Common myeloid progenitor, CD34-positive (primary cell): ENCODE measurements at regions not wholly inside any gene's neighbourhood (a gene's known extent, or its start where the extent isn't known, plus 50 kb on each side); places are given as distances from the start of the nearest gene placed in this dataset.

ENCODE experiments used
- CTCF ChIA-PET: fragments of 350-600 bp; sonication (Branson Sonifier 250); formaldehyde crosslinking; loops from one replicate; lab custom pipeline; 2021; ENCODE audit warnings: antibody characterized with exemption; lab: Charles Lee
- POLR2A ChIA-PET: fragments of 350-600 bp; sonication (Branson Sonifier 250); formaldehyde crosslinking; loops from one replicate; lab custom pipeline; 2021; ENCODE audit warnings: antibody characterized with exemption; lab: Charles Lee
- DNase-seq, 3 donors: peaks; one replicate each; pipeline versions ENCODE4 v3.0.0 to v3.0.0-alpha.2; 2013
- H3K27ac ChIP-seq, 2 experiments: 1 replicate in 1 of 2; 2 replicates in 1 of 2; pipeline ENCODE4 v1.7.0; 2013; ENCODE audit warnings: inconsistent platforms in 2 of 2, low read length in 2 of 2, mild to moderate bottlenecking in 2 of 2, low read depth in 1 of 2, moderate library complexity in 1 of 2; ENCODE audit not compliant: severe bottlenecking in 2 of 2, insufficient read depth in 1 of 2, poor library complexity in 1 of 2
- H3K27me3 ChIP-seq, 5 experiments: replicated peaks in 2 of 5; 1 replicate in 3 of 5; 2 replicates in 2 of 5; pipeline versions ENCODE4 v1.6.1 to v1.7.0; 2013; ENCODE audit warnings: low read length in 4 of 5, mild to moderate bottlenecking in 2 of 5, moderate library complexity in 2 of 5, inconsistent platforms in 1 of 5; ENCODE audit not compliant: insufficient read depth in 5 of 5, control insufficient read depth in 4 of 5
- H3K36me3 ChIP-seq, 4 experiments: 1 replicate in 2 of 4; 2 replicates in 2 of 4; pipeline versions ENCODE4 v1.6.1 to v1.7.0; 2013; ENCODE audit warnings: low read length in 3 of 4, control low read depth in 1 of 4, mild to moderate bottlenecking in 1 of 4; ENCODE audit not compliant: control insufficient read depth in 4 of 4, insufficient read depth in 4 of 4
- H3K4me1 ChIP-seq, 4 experiments: 1 replicate in 3 of 4; 2 replicates in 1 of 4; pipeline versions ENCODE4 v1.6.1 to v1.7.1; 2013; ENCODE audit warnings: low read length in 3 of 4, mild to moderate bottlenecking in 3 of 4, control low read depth in 1 of 4, inconsistent platforms in 1 of 4, moderate library complexity in 1 of 4; ENCODE audit not compliant: control insufficient read depth in 4 of 4, insufficient read depth in 4 of 4; ENCODE audit errors: control extremely low read depth in 1 of 4
- H3K4me3 ChIP-seq, 7 experiments: 1 replicate in 4 of 7; 2 replicates in 3 of 7; pipeline versions ENCODE4 v1.5.1 to v1.7.0; 2013; ENCODE audit warnings: mild to moderate bottlenecking in 7 of 7, low read length in 6 of 7, moderate library complexity in 6 of 7, inconsistent platforms in 2 of 7, low read depth in 2 of 7, control low read depth in 1 of 7; ENCODE audit not compliant: insufficient read depth in 4 of 7, control insufficient read depth in 1 of 7; ENCODE audit errors: extremely low read depth in 1 of 7
- H3K9me3 ChIP-seq, 5 experiments: 1 replicate in 4 of 5; 2 replicates in 1 of 5; pipeline versions ENCODE4 v1.6.1 to v1.7.1; 2013; ENCODE audit warnings: low read length in 4 of 5, mild to moderate bottlenecking in 2 of 5, inconsistent platforms in 1 of 5, low read depth in 1 of 5, moderate library complexity in 1 of 5; ENCODE audit not compliant: control insufficient read depth in 4 of 5, insufficient read depth in 2 of 5; ENCODE audit errors: control extremely low read depth in 1 of 5
- WGBS: methylation state at CpG from one replicate; pipeline ENCODE4 v1.1.5; 2013; ENCODE audit not compliant: insufficient coverage; 5-methylcytosine and 5-hydroxymethylcytosine counted together

- no peak for DNase-seq
- ChIA-PET CTCF (no interaction called here), POLR2A (no interaction called here)
- Histone ChIP-seq H3K27ac (no peak overlapping the region), H3K27me3 (no peaks in the 10 kb centered on the region), H3K4me1 (no peaks in the 10 kb centered on the region), H3K36me3 (no peaks in the 10 kb centered on the region), H3K4me3 (no peak overlapping the region), H3K9me3 (peaks cover 0 to 4% (median 2%) of the 10 kb centered on the region in 5 experiments)
- no CpG with 5 or more reads among the region's 1 CpG for WGBS
These were observed 93.5 kb upstream of the FBXL7 start for GRCh38 chr5:15406478-15406877.

DNA sequence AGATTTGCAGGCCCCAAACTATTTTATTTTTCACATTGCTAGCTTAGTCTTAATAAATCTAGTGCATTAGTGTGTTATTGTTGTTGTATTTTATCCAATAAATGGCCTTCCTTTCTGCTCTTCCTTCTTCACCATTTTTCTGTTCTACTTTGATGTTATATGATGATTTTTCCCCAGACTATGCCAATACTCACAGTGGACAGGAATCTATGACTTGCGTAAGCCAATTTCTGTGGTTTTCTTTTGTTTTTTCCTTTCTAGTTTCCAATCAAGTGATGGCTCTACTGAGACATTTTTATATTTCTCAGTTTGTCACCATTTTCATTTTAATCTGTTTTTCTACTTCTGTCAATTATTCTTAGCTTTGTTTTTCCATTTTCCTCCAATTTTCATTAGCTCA lies 106.8 kb upstream of the FBXL7 start:
- ChIA-PET POLR2A (no interaction called here), CTCF (interaction anchor here (1.2 kb wide), 1 partner anchor 10 kb away, joined by 3 read pairs; no protein-coding TSS in a partner anchor)
- Histone ChIP-seq H3K9me3 (no peaks in the 10 kb centered on the region), H3K4me3 (no peak overlapping the region), H3K36me3 (no peaks in the 10 kb centered on the region), H3K4me1 (no peaks in the 10 kb centered on the region), H3K27ac (no peak overlapping the region), H3K27me3 (no peaks in the 10 kb centered on the region)
- WGBS, result 100% methylated on average over 1 of the region's 1 CpG
- no peak for DNase-seq

GRCh38 chr5:15391704-15392397 lies 108.1 kb upstream of the FBXL7 start:
- Histone ChIP-seq H3K36me3 (no peaks in the 10 kb centered on the region), H3K9me3 (no peaks in the 10 kb centered on the region), H3K4me1 (no peaks in the 10 kb centered on the region), H3K27me3 (no peaks in the 10 kb centered on the region), H3K4me3 (no peak overlapping the region), H3K27ac (no peak overlapping the region)
- WGBS, result 83% methylated on average over 6 of the region's 12 CpGs
- ChIA-PET CTCF (no interaction called here), POLR2A (no interaction called here)
- DNase-seq, result no peak

DNA sequence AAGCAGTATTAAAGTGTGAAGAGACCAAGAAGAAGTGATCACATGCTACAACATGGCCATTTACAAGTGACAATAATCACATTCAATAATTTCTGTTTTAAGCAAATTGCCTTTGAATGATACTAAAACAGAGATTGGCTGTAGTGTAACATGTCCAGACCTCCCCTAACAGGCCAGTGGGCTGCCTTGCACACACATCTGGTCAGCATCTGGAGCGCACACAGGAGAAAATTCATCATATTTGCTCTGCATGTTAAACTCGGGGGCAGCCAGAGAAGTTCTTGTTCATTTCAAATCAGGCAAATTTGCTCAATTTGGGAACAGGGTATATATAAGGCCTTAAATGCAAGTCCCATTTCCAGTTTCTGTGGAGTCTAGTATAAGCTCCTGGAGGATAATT lies 111.1 kb upstream of the FBXL7 start:
- Histone ChIP-seq H3K4me1 (no peaks in the 10 kb centered on the region), H3K9me3 (no peaks in the 10 kb centered on the region), H3K36me3 (no peaks in the 10 kb centered on the region), H3K4me3 (no peak overlapping the region), H3K27me3 (no peaks in the 10 kb centered on the region), H3K27ac (no peak overlapping the region)
- WGBS, result 91% methylated on average over 2 of the region's 2 CpGs
- CTCF ChIA-PET, result no interaction called here
- no peak for DNase-seq
- POLR2A ChIA-PET, result no interaction called here

DNA sequence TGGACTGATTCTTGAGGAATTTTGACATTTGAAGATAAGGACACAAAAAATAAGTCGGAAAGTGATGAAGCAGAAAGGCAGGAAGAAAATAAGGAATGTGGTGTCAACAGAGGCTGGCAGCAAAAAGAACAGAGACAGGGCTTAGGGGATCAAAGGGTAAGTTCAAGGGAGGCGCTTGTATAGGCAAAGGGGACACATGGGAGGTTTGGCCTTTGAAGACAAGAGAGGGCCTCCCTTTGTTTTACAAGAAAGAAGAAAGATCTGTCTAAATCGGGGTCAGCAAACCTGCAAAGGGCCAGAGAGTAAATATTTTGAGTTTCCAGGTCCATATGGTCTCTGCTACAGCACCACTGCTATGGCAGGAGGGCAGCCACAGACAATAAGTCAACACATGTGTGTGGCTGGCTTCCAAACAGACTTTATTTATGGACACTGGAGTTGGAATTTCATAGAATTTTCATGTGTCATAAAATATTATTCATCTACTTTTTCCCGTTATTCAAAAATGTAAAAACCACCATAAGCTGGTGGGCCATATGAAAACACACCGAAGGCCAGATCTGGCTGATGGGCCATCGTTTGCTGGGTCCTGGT lies 112.0 kb upstream of the FBXL7 start:
- no peaks in the 10 kb centered on the region for H3K36me3 ChIP-seq
- H3K27me3 ChIP-seq, result no peaks in the 10 kb centered on the region
- H3K9me3 ChIP-seq, result no peaks in the 10 kb centered on the region
- H3K27ac ChIP-seq, result no peak overlapping the region
- CTCF ChIA-PET, result no interaction called here
- WGBS, result 92% methylated on average over 5 of the region's 6 CpGs
- POLR2A ChIA-PET, result no interaction called here
- no peak overlapping the region for H3K4me3 ChIP-seq
- no peaks in the 10 kb centered on the region for H3K4me1 ChIP-seq
- DNase-seq, result no peak

- no peaks in the 10 kb centered on the region for H3K27me3 ChIP-seq
- no peaks in the 10 kb centered on the region for H3K36me3 ChIP-seq
- no peak overlapping the region for H3K4me3 ChIP-seq
- no peaks in the 10 kb centered on the region for H3K9me3 ChIP-seq
- CTCF ChIA-PET, result no interaction called here
- H3K27ac ChIP-seq, result no peak overlapping the region
- WGBS, result 83% methylated on average over 3 of the region's 3 CpGs
- POLR2A ChIA-PET, result no interaction called here
- DNase-seq, result no peak
- no peaks in the 10 kb centered on the region for H3K4me1 ChIP-seq
These were observed 113.9 kb upstream of the FBXL7 start for GRCh38 chr5:15386122-15386521.

- ChIA-PET CTCF (no interaction called here), POLR2A (no interaction called here)
- DNase-seq, result no peak
- Histone ChIP-seq H3K27ac (no peak overlapping the region), H3K4me3 (no peak overlapping the region), H3K27me3 (no peaks in the 10 kb centered on the region), H3K9me3 (no peaks in the 10 kb centered on the region), H3K36me3 (no peaks in the 10 kb centered on the region), H3K4me1 (no peaks in the 10 kb centered on the region)
- WGBS, result 90% methylated on average over 13 of the region's 18 CpGs
These were observed 114.4 kb upstream of the FBXL7 start for GRCh38 chr5:15385553-15385952.
